Ovary (tissue), 3 donors: ENCODE measurements at regions not wholly inside any gene's neighbourhood (a gene's known extent, or its start where the extent isn't known, plus 50 kb on each side); places are given as distances from the start of the nearest gene placed in this dataset.

ENCODE experiments used
- CTCF ChIP-seq, 3 donors: fragments of 450-650 bp in 2 of 3; fragments of 200-600 bp in 1 of 3; IDR thresholded peaks; one replicate each; pipeline versions ENCODE4 v1.5.1 to v1.8.0; 2016 to 2022; ENCODE audit warnings: antibody characterized with exemption in 3 of 3, mild to moderate bottlenecking in 1 of 3
- POLR2A ChIP-seq: fragments of 450-650 bp; IDR thresholded peaks from one replicate; pipeline ENCODE4 v1.6.1; 2017; ENCODE audit warnings: antibody characterized with exemption, mild to moderate bottlenecking, moderate library complexity
- donor health status: DM: no; HTN: no; CAD: no.

GRCh38 chr1:65626003-65626402, 166.7 kb upstream of the PDE4B start:
- TF ChIP-seq CTCF (IDR thresholded peaks at IDR 0.05): no peak
- TF ChIP-seq POLR2A: no peak
